ENCODE measurements at regions not wholly inside any gene's neighbourhood (a gene's known extent, or its start where the extent isn't known, plus 50 kb on each side); places are given as distances from the start of the nearest gene placed in this dataset.

DNA sequence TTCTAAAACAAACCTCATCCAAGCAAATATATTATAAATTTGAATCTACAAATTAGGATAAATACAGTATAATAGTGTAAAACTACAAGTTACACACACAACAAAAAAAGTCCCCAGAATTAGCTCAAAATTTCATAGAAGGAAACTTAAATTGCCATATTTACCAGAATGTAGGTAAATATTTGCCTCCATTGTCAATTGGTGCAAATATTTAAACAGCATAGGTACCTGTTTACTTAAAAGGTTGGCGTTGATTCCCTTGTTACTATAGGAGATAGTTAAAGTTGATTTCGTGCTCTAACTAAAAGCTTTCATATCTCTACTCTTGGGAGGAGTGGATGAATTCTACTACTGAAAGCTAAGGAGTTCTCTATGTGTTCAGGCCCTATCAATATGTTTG is 111.6 kb upstream of the TENT5A start:
- DNase-seq (ENCODE audit: low read depth): no peak

DNA sequence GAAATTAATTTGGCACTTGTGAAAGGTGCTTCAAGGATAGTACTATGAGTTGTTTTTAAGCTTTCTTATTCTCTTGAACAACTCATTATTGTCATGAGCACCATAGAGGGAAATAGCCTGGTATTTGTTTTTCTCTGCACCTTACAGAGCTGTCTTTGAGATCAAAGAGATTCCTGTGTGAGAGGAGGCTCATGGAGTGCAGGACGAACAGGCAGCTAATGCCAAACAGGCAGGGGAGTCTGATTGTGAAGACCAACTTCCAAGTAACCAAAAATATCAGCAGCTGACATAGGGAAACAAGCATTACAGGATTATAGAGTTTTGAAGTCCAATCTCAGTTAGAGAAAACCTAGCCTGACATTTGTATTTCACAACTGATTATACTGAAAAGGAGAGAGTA is 110.6 kb upstream of the TENT5A start:
- no peak for DNase-seq (ENCODE audit: low read depth)

DNA sequence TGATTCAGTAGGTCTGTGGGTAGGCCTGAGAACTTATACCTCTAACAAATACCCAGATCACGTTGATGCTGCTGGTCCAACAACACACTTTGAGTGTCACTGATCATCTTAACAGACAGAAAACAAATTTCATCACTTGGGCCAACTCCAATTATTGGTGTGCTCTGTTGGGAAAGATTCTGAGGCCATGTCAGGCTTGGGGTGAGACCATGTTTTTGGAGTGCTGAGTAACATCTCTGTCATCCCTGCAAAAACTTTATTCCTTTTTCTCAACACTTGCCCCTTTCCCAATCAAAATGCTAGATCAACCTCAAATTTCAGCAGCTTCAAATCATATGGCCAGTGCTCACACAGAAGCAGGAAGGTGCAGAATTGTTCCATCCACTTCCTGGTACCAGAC is 108.8 kb upstream of the TENT5A start:
- DNase-seq (ENCODE audit: low read depth): no peak

DNA sequence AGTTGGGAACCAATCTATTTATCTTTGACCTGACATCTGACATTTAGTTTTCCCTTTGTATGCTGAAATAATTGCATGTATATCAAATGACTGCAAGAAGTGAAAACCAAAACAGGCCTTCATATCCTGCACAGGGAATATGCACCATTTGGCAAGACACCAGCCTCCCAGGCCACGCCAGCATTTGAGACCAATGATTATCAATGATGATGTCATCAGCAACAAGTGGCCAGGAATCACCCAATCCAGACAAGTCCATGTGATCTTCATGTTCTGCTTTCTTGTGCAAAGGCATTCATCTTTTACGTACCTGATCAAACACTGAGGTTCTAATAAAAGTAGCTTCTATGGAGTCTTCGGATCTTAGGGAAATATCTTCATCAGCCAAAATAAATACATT is 107.4 kb upstream of the TENT5A start:
- DNase-seq (ENCODE audit: low read depth): no peak

DNA sequence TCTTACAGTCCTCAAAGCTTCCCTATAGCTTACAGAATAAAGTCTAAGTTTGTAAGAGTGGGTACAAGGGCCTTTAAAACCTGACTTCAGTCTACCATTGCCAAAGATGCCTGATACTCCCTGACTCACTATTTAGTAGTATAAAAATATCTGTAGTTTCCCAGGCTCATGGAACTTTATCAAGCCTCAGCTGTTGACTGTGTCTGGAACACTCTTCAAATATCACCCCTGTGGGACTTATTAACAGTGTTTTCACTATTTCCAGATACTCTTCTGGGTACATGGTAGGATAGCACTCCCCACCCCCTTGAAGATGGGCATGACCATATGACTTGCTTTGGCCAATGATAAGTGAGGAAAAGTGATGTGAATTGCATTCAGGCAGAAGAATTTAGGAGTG is 105.3 kb upstream of the TENT5A start:
- no peak for DNase-seq (ENCODE audit: low read depth)

DNA sequence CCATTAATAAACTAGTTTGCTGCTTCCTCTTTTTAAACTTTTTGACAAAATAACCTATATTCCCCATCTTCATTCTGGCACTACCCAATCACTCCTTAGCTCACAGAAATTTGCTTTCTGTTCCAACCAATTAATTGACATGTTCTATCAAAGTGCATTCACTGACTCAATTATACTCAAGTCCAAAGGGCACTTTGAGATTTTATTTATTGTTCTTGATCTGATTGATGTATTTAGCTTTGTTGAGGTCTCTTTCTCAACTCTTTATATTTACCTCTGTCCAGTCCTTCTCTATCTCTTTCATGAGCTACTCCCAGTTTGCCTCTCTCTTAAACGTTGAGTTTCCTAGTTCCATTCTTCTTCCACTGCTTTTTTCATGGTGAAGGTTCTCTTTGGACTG is 104.4 kb upstream of the TENT5A start:
- no peak for DNase-seq (ENCODE audit: low read depth)

DNA sequence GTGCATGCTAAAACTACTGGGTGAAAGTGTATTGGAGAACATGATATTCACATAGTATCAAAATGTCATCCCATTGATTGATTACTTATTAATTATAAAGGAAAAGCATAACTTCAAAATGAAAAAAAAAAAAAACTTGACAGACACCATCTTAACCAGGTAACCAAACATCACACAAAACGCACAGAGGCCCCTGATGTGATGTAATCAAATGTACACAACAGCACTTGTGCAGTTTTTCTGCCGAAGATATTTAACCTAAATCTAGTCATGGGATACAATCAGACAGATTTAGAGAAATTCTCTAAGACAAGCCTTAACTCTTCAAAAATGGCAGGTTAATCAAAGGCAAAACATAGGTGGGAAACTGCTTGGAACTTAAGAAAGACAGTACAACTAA is 102.0 kb upstream of the TENT5A start:
- no peak for DNase-seq (ENCODE audit: low read depth)

DNA sequence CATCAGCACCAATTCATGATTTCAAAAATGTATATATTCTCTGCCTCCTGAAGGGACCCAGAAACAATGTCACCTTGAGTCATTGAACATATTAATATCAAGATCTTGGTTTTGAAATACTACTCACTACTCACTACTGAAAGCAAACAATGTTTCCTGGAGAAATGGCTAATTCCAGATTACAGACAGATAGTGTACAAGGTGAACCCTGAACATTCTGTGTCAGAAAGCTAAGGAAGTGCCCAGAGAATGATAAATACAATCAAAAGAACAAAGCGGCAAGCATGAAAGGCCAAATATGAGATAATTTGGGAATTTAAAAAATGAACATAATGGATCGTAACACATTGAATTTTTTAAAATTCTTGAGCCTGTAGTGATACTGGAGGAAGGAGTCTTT is 101.5 kb upstream of the TENT5A start:
- no peak for DNase-seq (ENCODE audit: low read depth)

DNA sequence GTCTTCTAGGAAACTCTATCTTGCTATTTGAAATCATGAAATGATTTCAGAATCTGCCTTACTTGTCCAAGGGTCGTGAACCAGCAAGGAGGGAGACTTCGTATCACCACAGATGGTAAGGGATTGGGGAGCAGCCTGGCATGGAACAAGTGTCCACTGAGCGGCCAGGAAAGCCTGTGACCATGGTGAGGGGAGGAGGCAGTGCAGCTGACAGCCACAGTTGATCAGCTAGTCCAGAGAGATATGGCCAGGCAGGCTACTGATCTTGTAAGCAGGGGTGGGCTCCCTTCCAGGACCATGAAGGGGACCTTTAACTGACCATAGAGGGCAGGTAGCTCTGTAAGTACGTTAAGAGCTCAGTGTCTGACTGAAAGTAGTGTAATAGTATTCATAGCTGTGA is 96.8 kb upstream of the TENT5A start:
- no peak for DNase-seq (ENCODE audit: low read depth)

DNA sequence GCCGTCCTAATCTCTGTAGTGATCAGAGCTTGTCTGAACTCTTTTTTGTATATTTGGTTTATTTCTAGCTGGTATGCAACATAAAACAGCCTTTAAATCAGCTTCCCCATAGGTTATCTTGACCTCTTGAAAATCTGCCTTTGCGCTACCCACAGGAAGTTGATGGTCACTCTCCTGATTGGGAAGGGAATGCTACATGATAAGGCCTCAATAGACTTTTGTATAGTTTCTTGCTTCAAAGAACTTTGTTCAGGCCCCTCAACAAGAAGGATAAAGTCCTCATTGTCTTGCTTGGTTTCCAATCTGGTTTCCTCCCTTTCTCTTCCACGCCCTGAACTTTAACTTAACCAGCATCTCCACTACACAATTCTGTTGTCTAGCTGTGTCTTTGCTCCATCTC is 95.4 kb upstream of the TENT5A start:
- DNase-seq (ENCODE audit: low read depth): no peak

DNA sequence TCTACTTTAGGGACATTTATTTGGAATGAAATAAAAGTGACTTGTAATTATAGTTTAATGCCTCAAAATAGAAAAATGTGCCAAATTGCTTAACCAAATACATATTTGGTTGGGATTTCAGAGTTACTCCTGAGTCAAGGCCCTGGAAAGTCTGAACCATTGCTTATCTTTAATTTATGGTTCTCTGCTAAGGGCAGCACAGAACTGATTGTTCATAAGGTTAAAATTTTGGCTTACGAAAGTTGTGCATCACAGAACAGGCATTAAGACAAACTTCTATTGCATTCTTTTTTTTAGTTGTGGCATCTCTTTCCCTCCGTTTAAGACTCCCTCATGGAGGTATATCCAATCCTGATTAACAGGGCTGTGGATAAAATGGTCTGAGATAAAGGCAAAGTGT is 92.2 kb upstream of the TENT5A start:
- DNase-seq (ENCODE audit: low read depth): no peak

DNA sequence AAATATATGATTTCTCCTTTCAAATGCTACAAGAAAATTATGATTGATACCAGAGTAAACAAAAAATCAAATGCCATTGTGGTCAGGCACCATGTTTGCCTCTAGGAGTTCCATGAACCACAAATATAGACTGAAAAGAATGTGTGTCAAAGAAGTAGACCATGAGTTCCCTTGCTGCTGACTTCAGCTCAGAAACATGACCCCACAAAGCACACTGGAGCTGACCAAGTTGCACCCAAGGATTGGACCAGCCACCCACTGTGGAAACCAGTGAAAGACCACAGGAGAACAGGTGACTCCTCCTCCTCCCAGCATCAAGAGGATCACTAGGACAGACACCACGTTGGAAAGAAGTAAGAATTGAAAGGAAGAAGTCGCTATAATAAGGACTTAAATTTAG is 90.8 kb upstream of the TENT5A start:
- no peak for DNase-seq (ENCODE audit: low read depth)

DNA sequence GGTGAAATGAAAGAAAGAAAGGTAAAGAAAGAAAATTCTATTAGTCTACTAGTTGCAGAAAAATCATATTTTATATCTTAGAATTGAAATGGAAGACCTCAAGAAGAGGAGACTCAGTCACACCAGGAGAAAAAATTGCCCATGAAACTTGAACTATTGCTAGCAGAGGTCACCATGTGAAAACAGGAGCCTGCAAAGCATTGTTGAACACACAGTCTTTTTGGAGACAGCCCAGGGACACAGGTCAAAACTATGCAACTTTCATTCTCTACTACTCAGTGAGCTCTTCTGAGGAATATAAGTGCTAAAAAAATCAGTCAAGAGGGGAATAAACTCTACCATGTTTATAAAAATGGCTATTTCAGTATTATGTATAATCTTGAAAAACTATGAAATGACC is 89.8 kb upstream of the TENT5A start:
- no peak for DNase-seq (ENCODE audit: low read depth)

DNA sequence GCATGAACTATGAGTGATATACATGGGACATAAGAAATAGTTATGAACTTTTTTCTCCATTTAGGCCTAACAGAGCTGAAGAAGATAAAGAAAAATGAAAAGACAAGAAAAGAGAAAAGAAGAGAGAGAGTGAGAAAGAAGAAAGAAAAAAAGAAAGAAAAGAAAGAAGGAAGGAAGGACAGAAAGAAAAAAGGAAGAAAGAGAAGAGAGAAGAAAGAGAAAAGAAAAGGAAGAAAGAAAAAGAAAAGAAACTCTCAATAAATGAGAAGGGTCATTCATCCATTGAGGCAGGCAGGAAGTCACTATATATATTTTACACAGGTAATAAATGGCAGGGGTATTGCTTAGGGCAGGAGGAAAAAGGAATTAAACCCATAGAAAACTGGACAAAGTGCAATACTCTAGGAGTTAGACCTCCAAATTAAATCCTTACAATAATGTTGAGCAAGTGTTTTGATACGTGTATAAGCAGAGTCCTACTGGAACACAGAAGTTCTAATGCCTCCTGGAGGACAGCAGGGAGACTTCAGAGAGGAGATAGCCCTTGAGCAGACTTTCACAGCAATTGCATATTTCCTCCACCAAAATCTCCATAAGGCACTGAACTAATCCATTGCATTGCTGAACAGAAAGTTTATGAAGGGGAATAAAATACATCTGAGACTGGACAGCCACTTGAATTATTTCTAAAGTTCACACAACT is 86.4 kb upstream of the TENT5A start:
- no peak for DNase-seq (ENCODE audit: low read depth)

DNA sequence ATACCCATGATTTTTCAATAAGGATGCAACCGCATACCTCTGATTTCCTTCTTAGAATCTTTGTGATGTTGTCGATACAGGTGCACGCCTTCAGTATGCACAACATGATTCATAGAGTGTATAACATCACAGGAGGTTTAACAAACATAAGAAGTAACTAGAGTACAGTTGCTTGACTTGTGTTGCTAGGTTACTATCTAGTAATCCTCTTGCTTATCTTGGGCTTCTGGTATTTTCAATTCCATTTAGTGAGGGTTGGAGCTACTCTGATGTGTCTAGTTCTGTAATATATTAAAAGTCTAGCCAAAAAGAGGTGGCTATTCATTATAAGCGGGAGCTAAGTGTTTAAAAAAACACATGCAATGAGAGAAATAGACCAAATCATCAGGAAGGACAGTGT is 85.5 kb upstream of the TENT5A start:
- peak; percentile 63 for DNase-seq (ENCODE audit: low read depth)

DNA sequence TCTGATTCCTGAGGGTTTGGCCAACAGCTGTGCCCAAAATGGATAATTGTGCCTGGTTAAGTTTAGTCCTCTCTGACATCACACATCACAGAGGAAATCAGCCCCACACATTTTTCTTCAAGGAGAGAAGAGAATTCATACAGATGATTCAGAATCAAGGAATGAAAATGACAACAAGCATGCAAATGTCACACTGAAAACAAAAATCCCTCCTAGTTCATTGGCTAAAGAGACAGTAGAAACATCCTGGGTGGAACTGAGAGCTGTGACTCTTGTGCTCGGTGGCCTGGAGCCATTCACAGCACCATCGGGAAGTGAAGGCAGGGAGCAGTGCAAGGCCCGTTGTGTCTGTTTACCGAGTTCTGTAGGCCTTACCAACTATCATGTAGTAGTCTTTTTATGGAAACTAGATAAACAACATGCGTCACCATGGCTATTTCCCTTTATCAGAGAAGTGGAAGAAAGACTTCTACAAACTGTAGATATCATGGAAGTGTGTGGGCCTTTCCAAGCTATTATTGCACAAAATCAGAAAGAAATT is 81.7 kb upstream of the TENT5A start:
- DNase-seq (ENCODE audit: low read depth): peak; percentile 39

DNA sequence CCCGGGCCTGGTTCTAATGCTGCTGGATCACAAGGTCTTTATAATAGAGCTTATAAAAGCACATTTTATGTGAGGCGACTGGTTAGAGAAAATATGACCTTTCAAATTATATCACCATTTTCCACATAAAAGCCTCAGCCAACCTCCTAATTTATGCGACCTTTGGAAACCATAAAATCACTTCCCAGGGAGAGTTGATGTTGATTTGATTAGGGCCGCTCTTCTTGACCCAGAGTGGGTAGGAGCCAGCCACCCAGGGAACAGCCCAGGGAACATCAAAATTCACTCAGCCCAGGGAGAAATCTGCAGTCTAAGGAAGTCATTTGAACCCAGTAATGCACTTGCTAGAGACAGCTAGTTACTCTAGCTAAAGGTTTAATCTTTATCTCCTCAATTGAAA is 79.8 kb upstream of the TENT5A start:
- DNase-seq (ENCODE audit: low read depth): no peak

DNA sequence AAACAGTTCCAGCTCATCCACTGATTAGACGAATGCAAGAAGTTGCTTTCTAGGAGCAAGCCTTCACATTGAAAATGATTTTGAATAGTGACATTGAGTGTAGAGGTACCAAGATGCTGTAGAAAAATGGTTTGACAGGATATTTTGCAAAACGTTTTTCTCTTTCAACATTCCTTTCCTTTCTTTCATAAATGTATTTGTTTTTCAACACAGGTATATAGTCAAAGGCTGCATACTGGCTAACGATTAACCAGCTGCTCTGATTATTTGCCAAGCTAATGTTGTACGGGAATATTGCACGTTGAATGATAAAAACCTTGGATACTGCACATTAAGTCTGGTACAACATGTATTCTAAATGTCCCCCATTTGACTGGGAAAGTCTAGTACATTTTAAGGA is 78.8 kb upstream of the TENT5A start:
- DNase-seq (ENCODE audit: low read depth): no peak

DNA sequence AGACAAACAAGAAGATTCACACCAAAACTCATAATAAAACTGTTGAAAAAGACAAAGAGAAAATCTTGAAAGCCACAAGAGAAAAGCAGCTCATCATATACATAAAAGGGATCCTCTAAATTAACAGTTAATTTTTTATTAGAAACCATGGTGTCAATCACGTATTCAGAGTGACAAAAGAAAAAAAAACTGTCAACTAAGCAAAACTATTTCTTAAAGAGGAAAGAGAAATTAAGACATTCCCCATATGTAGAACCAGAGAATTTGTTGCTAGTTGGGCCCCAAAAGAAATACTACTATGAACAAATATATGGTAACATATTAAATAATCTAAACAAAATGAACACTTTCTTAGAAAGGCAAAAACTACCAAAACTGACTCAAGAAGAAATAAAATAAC is 74.3 kb upstream of the TENT5A start:
- DNase-seq (ENCODE audit: low read depth): no peak

DNA sequence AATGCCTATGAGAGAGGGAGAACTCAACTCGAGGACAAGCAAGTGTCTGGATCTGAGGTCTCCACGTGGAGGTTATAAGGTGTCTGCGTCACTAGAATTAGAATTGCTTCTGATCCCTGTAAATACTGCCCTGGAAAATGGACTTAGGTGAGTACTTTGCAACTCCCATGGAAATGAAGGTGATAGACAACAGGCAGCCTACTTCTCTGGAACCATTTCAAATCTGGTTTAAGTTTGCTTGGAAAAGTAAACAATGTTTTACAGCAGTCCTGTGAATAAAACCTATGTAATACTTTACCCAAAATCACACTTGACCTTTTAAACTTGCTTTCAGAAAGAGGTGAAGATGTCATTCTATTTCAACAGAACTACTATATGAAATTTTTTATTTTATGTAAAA is 70.1 kb upstream of the TENT5A start:
- no peak for DNase-seq (ENCODE audit: low read depth)

DNA sequence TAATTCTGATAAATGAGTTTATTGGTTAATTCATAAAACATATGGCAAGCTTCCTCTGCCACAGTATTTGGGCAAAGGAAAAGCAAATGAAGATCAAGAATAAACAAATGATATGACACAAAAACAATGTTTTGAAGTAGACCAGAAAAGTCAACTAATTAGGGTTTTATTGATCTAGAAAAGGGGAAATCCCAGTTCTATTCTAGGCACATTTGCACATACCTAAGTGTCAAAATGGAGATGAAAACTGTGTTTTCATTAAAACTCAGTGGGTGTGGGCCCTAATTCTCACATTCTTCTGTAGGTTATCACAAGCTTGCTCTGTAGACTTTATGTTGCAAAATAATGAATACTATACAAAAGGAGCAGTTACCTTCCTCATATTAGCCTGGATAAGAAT is 69.0 kb upstream of the TENT5A start:
- DNase-seq (ENCODE audit: low read depth): no peak

DNA sequence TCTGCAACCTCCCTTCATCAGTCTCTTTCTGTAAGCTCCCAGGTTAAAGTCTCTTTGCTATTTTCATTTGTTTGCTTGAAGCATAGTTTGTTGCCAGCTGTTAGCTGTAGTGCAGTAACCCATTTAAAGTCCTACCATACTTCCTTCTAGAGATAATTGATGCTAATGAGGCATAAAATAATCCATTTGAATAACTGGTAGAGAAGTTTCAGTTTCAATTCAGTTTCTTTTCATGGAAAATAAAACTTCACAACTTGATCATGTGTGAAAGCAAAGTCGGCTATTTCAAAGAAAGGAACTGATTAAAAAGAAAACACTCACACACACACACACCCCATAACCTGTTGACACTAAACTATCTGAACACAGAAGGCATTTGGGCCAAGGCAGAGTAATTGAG is 68.5 kb upstream of the TENT5A start:
- DNase-seq (ENCODE audit: low read depth): no peak

DNA sequence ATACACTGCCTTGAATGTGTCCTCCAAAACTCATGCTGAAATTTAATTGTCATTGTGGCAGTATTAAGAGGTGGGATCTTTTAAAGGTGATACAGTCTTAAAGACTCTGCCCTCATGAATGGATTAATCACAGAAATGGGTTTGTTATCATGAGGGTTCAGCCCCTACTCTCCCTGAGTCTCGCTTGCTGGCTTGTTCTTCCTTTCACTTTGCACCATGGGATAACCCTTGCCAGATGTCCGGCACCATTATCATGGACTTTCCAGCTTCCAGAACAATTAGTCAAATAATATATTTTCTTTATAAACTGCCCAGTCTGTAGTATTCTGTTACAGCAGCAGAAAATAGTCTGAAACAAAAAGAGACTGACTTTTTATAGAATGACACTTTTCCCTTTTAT is 67.9 kb upstream of the TENT5A start:
- DNase-seq (ENCODE audit: low read depth): no peak

DNA sequence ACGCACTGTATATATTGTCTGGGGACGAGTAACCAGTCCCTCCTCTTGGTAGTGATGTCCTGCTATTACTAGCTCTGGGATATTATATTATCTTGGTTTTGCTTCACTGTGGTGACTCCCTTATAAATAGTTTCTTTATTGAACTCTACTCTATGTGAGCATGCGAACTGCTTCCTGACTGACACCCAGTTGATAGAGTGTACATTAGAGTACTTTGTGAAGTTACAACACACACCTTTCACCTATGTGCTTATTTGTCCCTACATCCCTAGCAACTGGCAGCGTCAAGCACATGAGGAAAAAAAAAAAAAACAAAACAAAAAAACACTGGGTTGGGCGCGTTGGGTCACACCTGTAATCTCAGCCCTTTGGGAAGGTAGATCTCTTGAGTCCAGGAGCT is 67.3 kb upstream of the TENT5A start:
- no peak for DNase-seq (ENCODE audit: low read depth)
